ENCODE measurements at regions not wholly inside any gene's neighbourhood (a gene's known extent, or its start where the extent isn't known, plus 50 kb on each side); places are given as distances from the start of the nearest gene placed in this dataset.

GRCh38 chr14:28436821-28437220 lies 329.8 kb upstream of the FOXG1 start:
- H3K4me3 ChIP-seq (ENCODE audit: low read depth, low read length) = no peak overlapping the region
- ChIA-PET CTCF (no interaction called here), POLR2A (no interaction called here)
- TF ChIP-seq CTCF (IDR thresholded peaks at IDR 0.05; ENCODE audit: low read depth, low read length) = no peak
- H3K27ac ChIP-seq (ENCODE audit: low read depth, low read length) = no peak overlapping the region
- H3K27me3 ChIP-seq (ENCODE audit: control insufficient read depth, insufficient read depth, low read length) = no peaks in the 10 kb centered on the region
- no peak for DNase-seq (ENCODE audit: low read depth, low spot score)
- H3K9me3 ChIP-seq (ENCODE audit: control insufficient read depth, insufficient read depth, low read length) = peaks cover 23% of the 10 kb centered on the region; the same call in 1 of the 2 replicates

- CTCF ChIA-PET = no interaction called here
- H3K4me3 ChIP-seq (ENCODE audit: low read depth, low read length) = no peak overlapping the region
- no peak overlapping the region for H3K27ac ChIP-seq (ENCODE audit: low read depth, low read length)
- no peak for DNase-seq (ENCODE audit: low read depth, low spot score)
- no peak for TF ChIP-seq CTCF (IDR thresholded peaks at IDR 0.05; ENCODE audit: low read depth, low read length)
- no peaks in the 10 kb centered on the region for H3K27me3 ChIP-seq (ENCODE audit: control insufficient read depth, insufficient read depth, low read length)
- no peaks in the 10 kb centered on the region for H3K9me3 ChIP-seq (ENCODE audit: control insufficient read depth, insufficient read depth, low read length)
- POLR2A ChIA-PET = no interaction called here
These were observed 305.2 kb upstream of the FOXG1 start for GRCh38 chr14:28461389-28461788.

GRCh38 chr14:28467611-28468010 lies 299.0 kb upstream of the FOXG1 start:
- H3K4me3 ChIP-seq (ENCODE audit: low read depth, low read length) = no peak overlapping the region
- TF ChIP-seq CTCF (IDR thresholded peaks at IDR 0.05; ENCODE audit: low read depth, low read length) = no peak
- peaks cover 21% of the 10 kb centered on the region for H3K9me3 ChIP-seq (ENCODE audit: control insufficient read depth, insufficient read depth, low read length)
- no peak for DNase-seq (ENCODE audit: low read depth, low spot score)
- POLR2A ChIA-PET = no interaction called here
- H3K27ac ChIP-seq (ENCODE audit: low read depth, low read length) = no peak overlapping the region
- CTCF ChIA-PET = no interaction called here
- H3K27me3 ChIP-seq (ENCODE audit: control insufficient read depth, insufficient read depth, low read length) = no peaks in the 10 kb centered on the region

- H3K4me3 ChIP-seq (ENCODE audit: low read depth, low read length) = no peak overlapping the region
- no peaks in the 10 kb centered on the region for H3K27me3 ChIP-seq (ENCODE audit: control insufficient read depth, insufficient read depth, low read length)
- ChIA-PET POLR2A (no interaction called here), CTCF (no interaction called here)
- DNase-seq (ENCODE audit: low read depth, low spot score) = no peak
- no peak for TF ChIP-seq CTCF (IDR thresholded peaks at IDR 0.05; ENCODE audit: low read depth, low read length)
- peaks cover 21% of the 10 kb centered on the region for H3K9me3 ChIP-seq (ENCODE audit: control insufficient read depth, insufficient read depth, low read length)
- no peak overlapping the region for H3K27ac ChIP-seq (ENCODE audit: low read depth, low read length)
These were observed 298.1 kb upstream of the FOXG1 start for GRCh38 chr14:28468191-28469151.

GRCh38 chr14:28482251-28483040 lies 284.1 kb upstream of the FOXG1 start:
- Histone ChIP-seq H3K27me3 (ENCODE audit: control insufficient read depth, insufficient read depth, low read length) (no peaks in the 10 kb centered on the region), H3K4me3 (ENCODE audit: low read depth, low read length) (no peak overlapping the region), H3K27ac (ENCODE audit: low read depth, low read length) (no peak overlapping the region), H3K9me3 (ENCODE audit: control insufficient read depth, insufficient read depth, low read length) (peaks cover 10% of the 10 kb centered on the region)
- POLR2A ChIA-PET = no interaction called here
- no peak for TF ChIP-seq CTCF (IDR thresholded peaks at IDR 0.05; ENCODE audit: low read depth, low read length)
- CTCF ChIA-PET = no interaction called here
- no peak for DNase-seq (ENCODE audit: low read depth, low spot score)
